Endodermal cell (in vitro differentiated cells): ENCODE measurements at regions not wholly inside any gene's neighbourhood (a gene's known extent, or its start where the extent isn't known, plus 50 kb on each side); places are given as distances from the start of the nearest gene placed in this dataset.

Source experiments
- DNase-seq: peaks from one replicate; pipeline ENCODE4 v3.0.0-alpha.2; 2017
- H3K27ac ChIP-seq: 2 replicates; pipeline ENCODE4 v1.5.1; 2013; ENCODE audit warnings: mild to moderate bottlenecking, low read depth, low read length, moderate library complexity
- H3K27me3 ChIP-seq: 2 replicates; pipeline ENCODE4 v1.6.1; 2013; ENCODE audit warnings: mild to moderate bottlenecking, low read length, moderate library complexity; ENCODE audit not compliant: insufficient read depth, control insufficient read depth, poor library complexity, severe bottlenecking
- H3K36me3 ChIP-seq: 2 replicates; pipeline ENCODE4 v1.7.0; 2013; ENCODE audit warnings: mild to moderate bottlenecking, low read length, moderate library complexity; ENCODE audit not compliant: control insufficient read depth, insufficient read depth
- H3K4me1 ChIP-seq: one replicate; pipeline ENCODE4 v1.7.0; 2013; ENCODE audit warnings: low read length; ENCODE audit not compliant: control insufficient read depth, insufficient read depth
- H3K4me3 ChIP-seq: 2 replicates; pipeline ENCODE4 v1.5.1; 2013; ENCODE audit warnings: mild to moderate bottlenecking, low read length, moderate library complexity
- H3K9ac ChIP-seq: 2 replicates; pipeline ENCODE4 v1.6.1; 2013; ENCODE audit warnings: mild to moderate bottlenecking, low read length, moderate library complexity; ENCODE audit not compliant: poor library complexity, severe bottlenecking; ENCODE audit errors: extremely low read depth
- H3K9me3 ChIP-seq: 2 replicates; pipeline ENCODE4 v1.6.1; 2013; ENCODE audit warnings: mild to moderate bottlenecking, low read length, moderate library complexity; ENCODE audit not compliant: control insufficient read depth
- H3K27ac Mint-ChIP-seq: 2 replicates; pipeline ENCODE4 v1.8.0; 2020; ENCODE audit warnings: mixed read lengths
- H3K27me3 Mint-ChIP-seq: 2 replicates; pipeline ENCODE4 v1.8.0; 2021; ENCODE audit warnings: mild to moderate bottlenecking, mixed read lengths; ENCODE audit not compliant: insufficient read depth
- H3K36me3 Mint-ChIP-seq: 2 replicates; pipeline ENCODE4 v1.8.0; 2020; ENCODE audit warnings: low read depth, mixed read lengths
- H3K4me1 Mint-ChIP-seq: 2 replicates; pipeline ENCODE4 v1.8.0; 2020; ENCODE audit warnings: mixed read lengths
- H3K4me3 Mint-ChIP-seq: 2 replicates; pipeline ENCODE4 v1.8.0; 2020; ENCODE audit warnings: mild to moderate bottlenecking, moderate library complexity, mixed read lengths
- H3K9me3 Mint-ChIP-seq: 2 replicates; pipeline ENCODE4 v1.8.0; 2020; ENCODE audit warnings: mild to moderate bottlenecking, mixed read lengths
- CTCF ChIP-seq: fragments of 200-600 bp; sonication (generic); conservative IDR thresholded peaks from 2 replicates; pipeline ENCODE4 v1.5.0; 2021; ENCODE audit warnings: antibody characterized with exemption, mild to moderate bottlenecking
- WGBS, 2 experiments: methylation state at CpG; one replicate each; pipeline versions ENCODE4 v1.1.5 to v1.1.7; 2013; ENCODE audit warnings: missing lambda C conversion rate in 2 of 2, mixed read lengths in 1 of 2; ENCODE audit not compliant: insufficient coverage in 1 of 2, insufficient read length in 1 of 2; 5-methylcytosine and 5-hydroxymethylcytosine counted together

DNA sequence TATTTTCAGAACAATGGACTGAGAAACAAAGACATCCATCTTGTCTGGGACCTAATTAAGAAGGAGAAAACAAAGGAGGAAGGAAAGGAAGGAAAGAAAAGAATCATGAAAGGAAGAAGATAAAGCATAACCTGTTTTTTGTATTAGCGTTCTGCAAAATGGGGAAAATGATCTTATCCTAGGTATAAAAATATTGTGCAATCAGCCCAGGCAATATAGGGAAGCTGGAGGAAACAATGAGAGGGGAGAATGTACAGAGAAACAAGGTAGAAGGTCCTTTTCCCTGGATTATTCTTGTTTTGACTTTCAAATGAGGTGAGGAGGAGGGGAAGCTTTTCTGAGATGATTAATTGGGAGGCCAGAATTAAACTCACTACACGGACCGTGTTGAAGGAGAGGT, 177.9 kb downstream of the COX7C start:
- Mint-ChIP-seq H3K27ac (no peak overlapping the region), H3K4me3 (no peak overlapping the region), H3K27me3 (no peaks in the 10 kb centered on the region), H3K36me3 (no peaks in the 10 kb centered on the region), H3K9me3 (no peaks in the 10 kb centered on the region), H3K4me1 (no peaks in the 10 kb centered on the region)
- H3K36me3 ChIP-seq = no peaks in the 10 kb centered on the region
- H3K27ac ChIP-seq = peak overlapping the region; percentile 26
- no peaks in the 10 kb centered on the region for H3K4me1 ChIP-seq
- TF ChIP-seq CTCF = no peak
- DNase-seq = no peak
- H3K27me3 ChIP-seq = no peaks in the 10 kb centered on the region
- no peaks in the 10 kb centered on the region for H3K9me3 ChIP-seq
- no peak overlapping the region for H3K4me3 ChIP-seq
- 80 to 99% methylated on average over 1 to 3 of the region's 3 CpGs for WGBS, 2 experiments
- H3K9ac ChIP-seq = no peak overlapping the region

DNA sequence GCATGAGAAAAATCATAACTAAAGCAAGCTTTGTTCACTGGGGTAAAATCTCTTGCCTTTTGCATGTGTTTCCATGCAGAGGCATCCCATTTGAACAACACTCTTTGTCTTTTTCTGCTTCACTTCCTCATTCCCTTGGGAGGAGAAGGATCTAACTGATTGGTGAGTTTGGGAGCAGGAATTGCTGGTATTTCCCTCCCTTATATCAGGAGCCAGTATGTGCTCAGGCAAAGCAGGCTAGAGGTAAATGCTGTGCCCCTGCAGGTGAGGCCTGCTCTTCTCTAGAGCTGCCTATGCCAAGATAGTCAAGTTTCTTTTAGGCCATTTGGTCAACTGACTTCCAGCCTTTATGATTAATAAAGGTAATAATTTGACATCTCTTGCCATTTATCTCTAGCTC, 179.9 kb downstream of the COX7C start:
- Histone ChIP-seq H3K27ac (no peak overlapping the region), H3K9ac (no peak overlapping the region), H3K4me1 (no peaks in the 10 kb centered on the region), H3K9me3 (no peaks in the 10 kb centered on the region), H3K27me3 (no peaks in the 10 kb centered on the region), H3K36me3 (no peaks in the 10 kb centered on the region), H3K4me3 (no peak overlapping the region)
- H3K9me3 Mint-ChIP-seq = no peaks in the 10 kb centered on the region
- no peaks in the 10 kb centered on the region for H3K36me3 Mint-ChIP-seq
- H3K27me3 Mint-ChIP-seq = no peaks in the 10 kb centered on the region
- peak; percentile 14 for TF ChIP-seq CTCF
- DNase-seq = peak; percentile 61
- H3K4me1 Mint-ChIP-seq = no peaks in the 10 kb centered on the region
- no peak overlapping the region for H3K4me3 Mint-ChIP-seq
- H3K27ac Mint-ChIP-seq = peak overlapping the region; percentile 29

- no peaks in the 10 kb centered on the region for H3K4me1 ChIP-seq
- no peaks in the 10 kb centered on the region for H3K36me3 ChIP-seq
- H3K27ac ChIP-seq = no peak overlapping the region
- no peak for TF ChIP-seq CTCF
- no peaks in the 10 kb centered on the region for H3K27me3 ChIP-seq
- Mint-ChIP-seq H3K4me3 (no peak overlapping the region), H3K9me3 (peaks cover 9% of the 10 kb centered on the region), H3K4me1 (peaks cover 1% of the 10 kb centered on the region), H3K27ac (no peak overlapping the region), H3K27me3 (no peaks in the 10 kb centered on the region), H3K36me3 (no peaks in the 10 kb centered on the region)
- no peak for DNase-seq
- no peak overlapping the region for H3K9ac ChIP-seq
- 94% methylated on average over 1 of the region's 1 CpG; no CpG with 5 or more reads in 1 of the 2 experiments for WGBS, 2 experiments
- peaks cover 11% of the 10 kb centered on the region for H3K9me3 ChIP-seq
- H3K4me3 ChIP-seq = no peak overlapping the region
Measured at GRCh38 chr5:86806206-86806605, 188.5 kb downstream of the COX7C start.
